Heart left ventricle (tissue), 13 donors: ENCODE measurements at regions not wholly inside any gene's neighbourhood (a gene's known extent, or its start where the extent isn't known, plus 50 kb on each side); places are given as distances from the start of the nearest gene placed in this dataset.

Experiments used
- POLR2A ChIP-seq, 2 donors: fragments of 450-650 bp; IDR thresholded peaks; one replicate each; pipeline ENCODE4 v1.6.1; 2017; ENCODE audit warnings: antibody characterized with exemption in 2 of 2, mild to moderate bottlenecking in 2 of 2, moderate library complexity in 2 of 2
- TF ChIP-seq, protein P1 (sequence below), 12 donors: fragments of 200-600 bp; sonication (generic) in 4 of 12; IDR thresholded peaks; one replicate each; pipeline versions ENCODE4 v1.5.0 to v1.8.0; 2018 to 2022; ENCODE audit warnings: antibody characterized with exemption in 12 of 12, mild to moderate bottlenecking in 5 of 12
- donor health status: ischemic (EF 13 %, LVEDD 7.1; RV severe dilation, severe dysfunction).
- donor health status: DM: no; HTN: yes; CAD: no.
- donor health status: DM: no; HTN: no; CAD: no.
- donor health status: ischemic (EF 25% LVEDD 6.9; RV normal size, moderate dysfunction).
- donor health status: ischemic (EF 25% LVEDD 5.7; RV mildly dilated, moderate dysfunction).
- donor health status: ischemic (EF 35%, LVEDD 5.7; RV mildly dilated, moderate dysfunction).
- donor health status: nonischemic (EF 11% LVEDD 7.7; RV severe dilation, severe dysfunction).
- donor health status: DM: yes; HTN: yes; CAD: no.
- donor health status: PGD.
- donor health status: ischemic (EF 29% LVEDD 5.4; RV normal size, mild dysfunction).
- donor health status: nonischemic (EF 23%, LVEDD 6.1; RV moderate dilation, normal function).

DNA sequence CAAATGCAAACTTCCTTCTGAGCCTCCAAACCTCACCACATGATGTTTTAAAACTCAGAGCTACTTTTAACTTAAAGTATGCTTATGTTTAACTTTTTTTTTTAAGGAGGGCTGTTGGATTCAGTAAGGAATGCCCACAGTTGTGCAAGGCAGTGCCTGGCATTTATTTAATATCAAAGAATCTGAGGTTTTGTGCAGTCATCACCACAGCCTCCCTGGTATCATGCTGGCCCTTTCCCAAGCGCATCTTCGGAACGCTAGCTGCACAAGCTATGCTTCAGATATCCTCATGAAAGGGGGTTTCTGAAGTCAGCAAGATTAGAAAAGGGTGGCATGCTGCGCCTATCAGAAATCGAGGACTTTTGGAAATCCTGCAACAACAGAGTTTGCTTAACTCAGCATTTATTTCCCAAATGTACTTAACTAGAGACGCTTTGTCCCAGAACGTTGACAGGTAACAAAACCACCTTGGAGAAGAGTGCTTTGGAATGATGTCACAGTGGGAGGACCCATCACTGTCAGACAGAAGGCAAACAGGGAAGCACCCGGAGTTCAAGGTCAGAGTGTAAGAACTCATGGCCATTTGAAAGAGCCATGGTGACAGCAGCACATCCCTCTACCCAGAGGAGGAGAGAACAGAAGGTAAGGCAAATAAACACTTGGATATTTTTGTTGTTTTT, 120.2 kb upstream of the IGF1R start:
- TF ChIP-seq, protein P1, sequence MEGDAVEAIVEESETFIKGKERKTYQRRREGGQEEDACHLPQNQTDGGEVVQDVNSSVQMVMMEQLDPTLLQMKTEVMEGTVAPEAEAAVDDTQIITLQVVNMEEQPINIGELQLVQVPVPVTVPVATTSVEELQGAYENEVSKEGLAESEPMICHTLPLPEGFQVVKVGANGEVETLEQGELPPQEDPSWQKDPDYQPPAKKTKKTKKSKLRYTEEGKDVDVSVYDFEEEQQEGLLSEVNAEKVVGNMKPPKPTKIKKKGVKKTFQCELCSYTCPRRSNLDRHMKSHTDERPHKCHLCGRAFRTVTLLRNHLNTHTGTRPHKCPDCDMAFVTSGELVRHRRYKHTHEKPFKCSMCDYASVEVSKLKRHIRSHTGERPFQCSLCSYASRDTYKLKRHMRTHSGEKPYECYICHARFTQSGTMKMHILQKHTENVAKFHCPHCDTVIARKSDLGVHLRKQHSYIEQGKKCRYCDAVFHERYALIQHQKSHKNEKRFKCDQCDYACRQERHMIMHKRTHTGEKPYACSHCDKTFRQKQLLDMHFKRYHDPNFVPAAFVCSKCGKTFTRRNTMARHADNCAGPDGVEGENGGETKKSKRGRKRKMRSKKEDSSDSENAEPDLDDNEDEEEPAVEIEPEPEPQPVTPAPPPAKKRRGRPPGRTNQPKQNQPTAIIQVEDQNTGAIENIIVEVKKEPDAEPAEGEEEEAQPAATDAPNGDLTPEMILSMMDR (IDR thresholded peaks at IDR 0.05) = no peak
- no peak for TF ChIP-seq POLR2A (IDR thresholded peaks at IDR 0.05)
